K562 (cell line): ENCODE measurements at regions not wholly inside any gene's neighbourhood (a gene's known extent, or its start where the extent isn't known, plus 50 kb on each side); places are given as distances from the start of the nearest gene placed in this dataset.

Experiments
- ATAC-seq: fragments of 200-7000 bp; cut with Tn5 transposase; 3 replicates; pipeline ENCODE4 v1.9.1; 2020; ENCODE audit warnings: moderate library complexity
- BruUV-seq: library from RNA; stranded (reverse); fragments of 400-500 nt; replicated peaks from 2 replicates; lab custom pipeline; 2021; lab: Mats Ljungman, UMichigan
- CTCF ChIA-PET: fragments of 300-600 bp; formaldehyde crosslinking; extraction: SDS; loops from one replicate; lab custom pipeline; 2021; ENCODE audit warnings: low intra/inter-chr PET ratio; lab: Yijun Ruan, JAX
- POLR2A ChIA-PET: fragments of 300-600, 350-650 bp; sonication (Branson Sonifier 250); formaldehyde crosslinking; extraction: SDS; loops from one replicate; lab custom pipeline; 2021; ENCODE audit warnings: antibody characterized with exemption, inconsistent platforms; lab: Yijun Ruan, JAX
- DNase-seq, 4 experiments: peaks; one replicate each; pipeline versions ENCODE4 v3.0.0 to v3.0.0-alpha.2; 2011 to 2018; ENCODE audit warnings: low spot score in 3 of 4, mixed read lengths in 3 of 4; ENCODE audit errors: extremely low read depth in 1 of 4
- FAIRE-seq: peaks from 2 replicates; lab custom pipeline; 2011; peaks lifted over from hg19 to GRCh38; lab: Jason Lieb, UNC
- H2AFZ ChIP-seq: 2 replicates; pipeline ENCODE4 v1.6.0; 2011; ENCODE audit warnings: low read depth, low read length, control low read depth, inconsistent platforms
- H3K27ac ChIP-seq: fragments of 200-600 bp; 3 replicates; pipeline ENCODE4 v1.8.0; 2011; ENCODE audit warnings: low read depth, mild to moderate bottlenecking, control low read depth, inconsistent platforms, low read length, moderate library complexity, mixed read lengths; ENCODE audit errors: extremely low read depth
- H3K27me3 ChIP-seq, 2 experiments: fragments of 300-600 bp in 1 of 2; 2 replicates in 1 of 2; 3 replicates in 1 of 2; pipeline versions ENCODE4 v1.6.0 to v1.8.0; 2011; ENCODE audit warnings: inconsistent platforms in 2 of 2, low read length in 2 of 2, mild to moderate bottlenecking in 1 of 2, mixed read lengths in 1 of 2, moderate library complexity in 1 of 2; ENCODE audit not compliant: control insufficient read depth in 2 of 2, insufficient read depth in 2 of 2
- H3K36me3 ChIP-seq: fragments of 300-600 bp; 3 replicates; pipeline ENCODE4 v1.8.0; 2011; ENCODE audit warnings: mild to moderate bottlenecking, low read length, inconsistent platforms; ENCODE audit not compliant: control insufficient read depth, insufficient read depth
- H3K4me1 ChIP-seq, 2 experiments: fragments of 200-600 bp in 1 of 2; replicated peaks in 1 of 2; 2 replicates in 1 of 2; 3 replicates in 1 of 2; pipeline versions ENCODE4 v1.5.1 to v1.8.0; 2011; ENCODE audit warnings: inconsistent platforms in 2 of 2, low read length in 2 of 2, mild to moderate bottlenecking in 1 of 2, mixed read lengths in 1 of 2, moderate library complexity in 1 of 2; ENCODE audit not compliant: control insufficient read depth in 2 of 2, insufficient read depth in 2 of 2
- H3K4me2 ChIP-seq: 2 replicates; pipeline ENCODE4 v1.6.1; 2011; ENCODE audit warnings: low read length, control low read depth, inconsistent platforms, mixed read lengths; ENCODE audit not compliant: insufficient read depth
- H3K4me3 ChIP-seq: fragments of 200-600 bp; sonication (generic), shearing (Covaris generic); 2 replicates; pipeline ENCODE4 v1.5.1; 2016; ENCODE audit warnings: control low read depth, inconsistent platforms
- H3K79me2 ChIP-seq: fragments of 200-600 bp; 3 replicates; pipeline ENCODE4 v1.8.0; 2011; ENCODE audit warnings: low read length, inconsistent platforms; ENCODE audit not compliant: control insufficient read depth, insufficient read depth
- H3K9ac ChIP-seq, 2 experiments: 2 replicates each; pipeline versions ENCODE4 v1.6.0 to v1.6.1; 2011; ENCODE audit warnings: low read depth in 2 of 2, low read length in 2 of 2, control low read depth in 1 of 2, inconsistent platforms in 1 of 2, mild to moderate bottlenecking in 1 of 2, mixed read lengths in 1 of 2; ENCODE audit not compliant: insufficient read depth in 1 of 2
- H3K9me1 ChIP-seq: one replicate; pipeline ENCODE4 v1.6.0; 2011; ENCODE audit warnings: inconsistent platforms, mild to moderate bottlenecking, low read length, moderate library complexity; ENCODE audit not compliant: control insufficient read depth, insufficient read depth
- H3K9me3 ChIP-seq: replicated peaks from 2 replicates; pipeline ENCODE4 v1.5.1; 2011; ENCODE audit warnings: low read depth, low read length, inconsistent platforms; ENCODE audit not compliant: control insufficient read depth, insufficient read depth
- H4K20me1 ChIP-seq: replicated peaks from 2 replicates; pipeline ENCODE4 v1.6.1; 2011; ENCODE audit warnings: low read length, inconsistent platforms, mixed read lengths; ENCODE audit not compliant: control insufficient read depth, insufficient read depth
- BCOR ChIP-seq: fragments of 450-650 bp; IDR thresholded peaks from 2 replicates; pipeline ENCODE4 v1.6.1; 2016
- BMI1 ChIP-seq: fragments of 150-350 bp; IDR thresholded peaks from 2 replicates; pipeline ENCODE4 v1.6.1; 2014; ENCODE audit warnings: low read length
- CBX3 ChIP-seq, 2 experiments: IDR thresholded peaks; 1 replicate in 1 of 2; 2 replicates in 1 of 2; pipeline ENCODE4 v1.6.1; 2012; ENCODE audit warnings: inconsistent platforms in 2 of 2, low read length in 2 of 2, borderline replicate concordance in 1 of 2, control low read depth in 1 of 2
- EGR1 ChIP-seq: fragments of 450-650 bp; conservative IDR thresholded peaks from 2 replicates; pipeline ENCODE4 v1.6.1; 2017; ENCODE audit warnings: mild to moderate bottlenecking
- ETV5 ChIP-seq: sonication (generic); formaldehyde crosslinking; IDR thresholded peaks from 2 replicates; pipeline ENCODE4 v1.4.0; 2020; ENCODE audit warnings: low read depth, mild to moderate bottlenecking, missing genetic modification reagents
- ILF3 ChIP-seq: fragments of 450-650 bp; IDR thresholded peaks from 2 replicates; pipeline ENCODE4 v1.6.1; 2018; ENCODE audit warnings: antibody characterized with exemption, mild to moderate bottlenecking, moderate library complexity, borderline replicate concordance
- JUNB ChIP-seq: fragments of 450-650 bp; formaldehyde crosslinking; conservative IDR thresholded peaks from 2 replicates; pipeline ENCODE4 v1.4.0; 2020; ENCODE audit warnings: mild to moderate bottlenecking
- PML ChIP-seq: IDR thresholded peaks from 2 replicates; pipeline ENCODE4 v1.6.1; 2012; ENCODE audit warnings: low read length, inconsistent platforms
- RBM25 ChIP-seq: fragments of 200-400 bp; formaldehyde crosslinking; IDR thresholded peaks from 2 replicates; pipeline ENCODE4 v1.6.1; 2018; ENCODE audit warnings: low read length, low read depth, moderate library complexity; ENCODE audit not compliant: severe bottlenecking
- SETDB1 ChIP-seq: IDR thresholded peaks from one replicate; pipeline ENCODE4 v1.6.1; 2012; ENCODE audit warnings: low read length, control low read depth, inconsistent platforms
- SMARCA4 ChIP-seq: fragments of 450-650 bp; IDR thresholded peaks from 2 replicates; pipeline ENCODE4 v1.6.1; 2016
- ZNF444 ChIP-seq: fragments of 250-450 bp; sonication (Bioruptor Pico); IDR thresholded peaks from 2 replicates; pipeline ENCODE4 v1.4.0; 2020; ENCODE audit warnings: mild to moderate bottlenecking, moderate library complexity
- ZNF77 ChIP-seq: fragments of 250-450 bp; sonication (Bioruptor Pico); IDR thresholded peaks from 2 replicates; pipeline ENCODE4 v1.5.0; 2020
- WGBS: fragments of 100-300 bp; shearing (Covaris generic); methylation state at CpG from one replicate; pipeline ENCODE4 v1.1.6; 2016; ENCODE audit warnings: low coverage, mixed read lengths; ENCODE audit not compliant: insufficient coverage; ENCODE audit errors: missing lambda C conversion rate; 5-methylcytosine and 5-hydroxymethylcytosine counted together
- in situ Hi-C: fragments of 300-500 bp; cut with MboI; formaldehyde crosslinking; loops from 4 replicates; pipeline ENCODE4 v1.15.0; 2018; ENCODE audit warnings: inconsistent platforms, mixed read lengths
- intact Hi-C: fragments of 100-400 bp; cut with micrococcal nuclease; formaldehyde crosslinking; loops from 2 replicates; pipeline ENCODE4 v1.14.2; 2022
- TF ChIP-seq, protein P1 (sequence below): fragments of 250-450 bp; sonication (Bioruptor Pico); IDR thresholded peaks from 2 replicates; pipeline ENCODE4 v1.8.0; 2021; ENCODE audit warnings: moderate library complexity, mild to moderate bottlenecking, inconsistent platforms
- TF ChIP-seq, protein P2 (sequence below): fragments of 450-650 bp; IDR thresholded peaks from 2 replicates; pipeline ENCODE4 v1.7.0; 2016; ENCODE audit warnings: borderline replicate concordance

DNA sequence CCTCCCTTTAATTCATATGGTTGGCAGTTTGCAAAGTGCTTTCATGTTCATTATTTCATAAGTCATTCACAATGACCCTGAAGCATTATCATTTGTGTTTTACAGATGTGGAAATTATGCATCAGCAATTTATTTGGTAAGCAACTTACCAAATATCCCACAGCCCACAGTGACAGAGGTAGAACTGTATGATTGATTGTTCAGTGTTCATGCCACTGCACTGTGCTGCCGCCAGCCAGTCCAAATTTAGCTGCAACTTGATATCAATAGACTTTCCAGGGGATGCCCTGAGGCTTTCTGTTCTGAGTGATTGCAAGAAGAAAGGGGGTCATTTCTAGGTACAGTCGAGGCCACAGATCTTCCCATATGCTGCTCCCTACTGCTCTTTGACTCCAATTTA, 380.3 kb downstream of the PLPP3 start:
- H2AFZ ChIP-seq = no peak overlapping the region
- no peak for ATAC-seq
- in situ Hi-C loops = no loop called here
- TF ChIP-seq SETDB1 = no peak
- H3K4me1 ChIP-seq = no peaks in the 10 kb centered on the region
- 0% methylated on average over 2 of the region's 2 CpGs for WGBS
- H3K79me2 ChIP-seq = no peaks in the 10 kb centered on the region
- no peaks in the 10 kb centered on the region for H4K20me1 ChIP-seq
- FAIRE-seq = no peak
- no peak overlapping the region for H3K4me3 ChIP-seq
- no TSS peak for BruUV-seq
- H3K36me3 ChIP-seq = no peaks in the 10 kb centered on the region
- no peak overlapping the region for H3K4me2 ChIP-seq
- no peaks in the 10 kb centered on the region for H3K9me3 ChIP-seq
- H3K9ac ChIP-seq = no peak overlapping the region
- intact Hi-C loops = no loop called here
- H3K9me1 ChIP-seq = no peaks in the 10 kb centered on the region
- H3K27ac ChIP-seq = no peak overlapping the region
- CTCF ChIA-PET = no interaction called here
- no peaks in the 10 kb centered on the region for H3K27me3 ChIP-seq
- POLR2A ChIA-PET = no interaction called here
- DNase-seq = no peak

DNA sequence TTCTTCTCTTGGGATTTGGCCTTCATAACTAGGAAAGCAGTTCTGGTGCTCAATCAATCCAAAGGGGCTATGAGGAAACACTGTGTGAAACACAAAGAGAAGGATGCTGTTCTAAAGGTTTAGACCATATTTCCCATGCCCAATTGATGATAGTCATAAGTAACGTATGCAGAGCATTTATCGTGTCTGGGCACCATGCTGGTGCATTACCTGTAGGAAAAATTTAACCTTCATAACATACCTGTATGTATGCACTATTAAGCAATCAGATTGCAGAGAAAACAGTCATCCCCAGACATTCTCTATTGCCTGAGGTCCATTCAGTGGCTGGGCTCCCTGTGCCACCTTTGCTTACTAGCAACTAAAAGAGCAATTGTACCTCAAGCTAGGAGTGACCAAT, 381.4 kb downstream of the PLPP3 start:
- no TSS peak for BruUV-seq
- H2AFZ ChIP-seq = no peak overlapping the region
- intact Hi-C loops = no loop called here
- no peaks in the 10 kb centered on the region for H3K36me3 ChIP-seq
- CTCF ChIA-PET = no interaction called here
- H3K9me1 ChIP-seq = no peaks in the 10 kb centered on the region
- WGBS = 0% methylated on average over 2 of the region's 2 CpGs
- H3K9me3 ChIP-seq = no peaks in the 10 kb centered on the region
- H3K9ac ChIP-seq = no peak overlapping the region
- no peak overlapping the region for H3K4me3 ChIP-seq
- DNase-seq = no peak
- no peak overlapping the region for H3K27ac ChIP-seq
- no peaks in the 10 kb centered on the region for H3K79me2 ChIP-seq
- in situ Hi-C loops = no loop called here
- H3K4me2 ChIP-seq = no peak overlapping the region
- no peaks in the 10 kb centered on the region for H4K20me1 ChIP-seq
- no peak for FAIRE-seq
- no peak for ATAC-seq
- H3K27me3 ChIP-seq = no peaks in the 10 kb centered on the region
- POLR2A ChIA-PET = no interaction called here
- H3K4me1 ChIP-seq = no peaks in the 10 kb centered on the region
- TF ChIP-seq ETV5 (no peak), ILF3 (no peak), BCOR (no peak), RBM25 (no peak), EGR1 (no peak), ZNF444 (CRISPR knock-in tag) (no peak), ZNF77 (CRISPR knock-in tag) (no peak), CBX3 (IDR thresholded peaks at IDR 0.05; ENCODE audit: borderline replicate concordance in 1 of 2, low read length in 2 of 2) (no peak), PML (no peak), BMI1 (no peak), SMARCA4 (no peak), JUNB (CRISPR knock-in tag) (no peak)
- TF ChIP-seq, protein P1, sequence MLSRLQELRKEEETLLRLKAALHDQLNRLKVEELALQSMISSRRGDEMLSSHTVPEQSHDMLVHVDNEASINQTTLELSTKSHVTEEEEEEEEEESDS (CRISPR knock-in tag) = no peak
- TF ChIP-seq, protein P2, sequence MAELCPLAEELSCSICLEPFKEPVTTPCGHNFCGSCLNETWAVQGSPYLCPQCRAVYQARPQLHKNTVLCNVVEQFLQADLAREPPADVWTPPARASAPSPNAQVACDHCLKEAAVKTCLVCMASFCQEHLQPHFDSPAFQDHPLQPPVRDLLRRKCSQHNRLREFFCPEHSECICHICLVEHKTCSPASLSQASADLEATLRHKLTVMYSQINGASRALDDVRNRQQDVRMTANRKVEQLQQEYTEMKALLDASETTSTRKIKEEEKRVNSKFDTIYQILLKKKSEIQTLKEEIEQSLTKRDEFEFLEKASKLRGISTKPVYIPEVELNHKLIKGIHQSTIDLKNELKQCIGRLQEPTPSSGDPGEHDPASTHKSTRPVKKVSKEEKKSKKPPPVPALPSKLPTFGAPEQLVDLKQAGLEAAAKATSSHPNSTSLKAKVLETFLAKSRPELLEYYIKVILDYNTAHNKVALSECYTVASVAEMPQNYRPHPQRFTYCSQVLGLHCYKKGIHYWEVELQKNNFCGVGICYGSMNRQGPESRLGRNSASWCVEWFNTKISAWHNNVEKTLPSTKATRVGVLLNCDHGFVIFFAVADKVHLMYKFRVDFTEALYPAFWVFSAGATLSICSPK = no peak
